IMR-90 (cell line): ENCODE measurements at regions not wholly inside any gene's neighbourhood (a gene's known extent, or its start where the extent isn't known, plus 50 kb on each side); places are given as distances from the start of the nearest gene placed in this dataset.

ENCODE experiments used
- ATAC-seq: fragments of 200-7000 bp; cut with Tn5 transposase; 2 replicates; pipeline ENCODE4 v1.9.1; 2020; ENCODE audit warnings: low read depth, mild to moderate bottlenecking, moderate library complexity
- BruUV-seq: library from RNA; stranded (reverse); fragments of 400-500 nt; replicated peaks from 2 replicates; lab custom pipeline; 2021; lab: Mats Ljungman, UMichigan
- CTCF ChIA-PET: fragments of 300-600 bp; formaldehyde crosslinking; extraction: SDS; loops from one replicate; lab custom pipeline; 2021; ENCODE audit warnings: antibody characterized with exemption; lab: Yijun Ruan, JAX
- POLR2A ChIA-PET: fragments of 300-600 bp; sonication (Branson Sonifier 250); formaldehyde crosslinking; loops from one replicate; lab custom pipeline; 2022; ENCODE audit warnings: antibody characterized with exemption; ENCODE audit not compliant: unreplicated experiment; lab: Charles Lee
- DNase-seq: peaks from one replicate; pipeline ENCODE4 v3.0.0; 2013
- H2AFZ ChIP-seq: replicated peaks from 2 replicates; pipeline ENCODE3; 2013; ENCODE audit warnings: low read length, mild to moderate bottlenecking; ENCODE audit not compliant: poor library complexity
- H2AK5ac ChIP-seq: 2 replicates; pipeline ENCODE4 v1.6.1; 2013; ENCODE audit warnings: low read depth, low read length, inconsistent platforms
- H2AK9ac ChIP-seq: replicated peaks from 2 replicates; pipeline ENCODE3; 2013; ENCODE audit warnings: mild to moderate bottlenecking, low read depth, low read length, moderate library complexity; ENCODE audit not compliant: poor library complexity
- H2BK120ac ChIP-seq: 2 replicates; pipeline ENCODE4 v1.6.1; 2013; ENCODE audit warnings: low read depth, low read length, inconsistent platforms
- H2BK15ac ChIP-seq: 3 replicates; pipeline ENCODE4 v1.6.1; 2013; ENCODE audit warnings: low read depth, low read length, inconsistent platforms
- H2BK20ac ChIP-seq: 2 replicates; pipeline ENCODE4 v1.6.1; 2013; ENCODE audit warnings: low read depth, mild to moderate bottlenecking, inconsistent platforms, low read length, moderate library complexity
- H2BK5ac ChIP-seq: 2 replicates; pipeline ENCODE4 v1.6.1; 2013; ENCODE audit warnings: mild to moderate bottlenecking, low read depth, low read length, inconsistent platforms; ENCODE audit not compliant: poor library complexity, severe bottlenecking
- H3K14ac ChIP-seq: replicated peaks from 2 replicates; pipeline ENCODE4 v1.6.1; 2013; ENCODE audit warnings: low read depth, low read length, inconsistent platforms
- H3K18ac ChIP-seq: 2 replicates; pipeline ENCODE4 v1.6.1; 2013; ENCODE audit warnings: low read depth, low read length, control low read depth
- H3K23ac ChIP-seq: 2 replicates; pipeline ENCODE4 v1.6.1; 2013; ENCODE audit warnings: low read depth, low read length, inconsistent platforms
- H3K27ac ChIP-seq: 2 replicates; pipeline ENCODE4 v1.5.1; 2013; ENCODE audit warnings: mild to moderate bottlenecking, control low read depth, low read length; ENCODE audit not compliant: insufficient read depth
- H3K27me3 ChIP-seq: 2 replicates; pipeline ENCODE4 v1.6.1; 2013; ENCODE audit warnings: low read length; ENCODE audit not compliant: control insufficient read depth, insufficient read depth
- H3K36me3 ChIP-seq: 2 replicates; pipeline ENCODE4 v1.6.1; 2013; ENCODE audit warnings: low read length, mixed read lengths; ENCODE audit not compliant: control insufficient read depth, insufficient read depth
- H3K4ac ChIP-seq: 2 replicates; pipeline ENCODE4 v1.6.1; 2013; ENCODE audit warnings: low read depth, low read length, inconsistent platforms
- H3K4me1 ChIP-seq: 2 replicates; pipeline ENCODE4 v1.6.1; 2013; ENCODE audit warnings: low read length, mixed read lengths; ENCODE audit not compliant: control insufficient read depth, insufficient read depth
- H3K4me2 ChIP-seq: 2 replicates; pipeline ENCODE4 v1.6.1; 2013; ENCODE audit warnings: low read depth, mild to moderate bottlenecking, control low read depth, low read length, moderate library complexity
- H3K4me3 ChIP-seq: 2 replicates; pipeline ENCODE4 v1.5.1; 2013; ENCODE audit warnings: low read depth, mild to moderate bottlenecking, control low read depth, low read length, moderate library complexity; ENCODE audit not compliant: insufficient read depth
- H3K56ac ChIP-seq: 2 replicates; pipeline ENCODE4 v1.6.1; 2013; ENCODE audit warnings: low read length, inconsistent platforms; ENCODE audit not compliant: insufficient read depth; ENCODE audit errors: extremely low read depth
- H3K79me1 ChIP-seq, 2 experiments: 2 replicates each; pipeline ENCODE4 v1.6.1; 2013; ENCODE audit warnings: low read length in 2 of 2, inconsistent platforms in 1 of 2, low read depth in 1 of 2
- H3K9ac ChIP-seq: 2 replicates; pipeline ENCODE4 v1.6.1; 2013; ENCODE audit warnings: low read depth, low read length, control low read depth
- H3K9me1 ChIP-seq: 2 replicates; pipeline ENCODE4 v1.6.1; 2013; ENCODE audit warnings: low read length, inconsistent platforms; ENCODE audit not compliant: insufficient read depth
- H3K9me3 ChIP-seq: 2 replicates; pipeline ENCODE4 v1.6.1; 2013; ENCODE audit warnings: low read length; ENCODE audit not compliant: control insufficient read depth, insufficient read depth
- H4K20me1 ChIP-seq: 2 replicates; pipeline ENCODE4 v1.6.1; 2013; ENCODE audit warnings: low read length, inconsistent platforms; ENCODE audit not compliant: insufficient read depth
- H4K5ac ChIP-seq: 2 replicates; pipeline ENCODE4 v1.6.1; 2013; ENCODE audit warnings: mild to moderate bottlenecking, low read depth, low read length, control low read depth
- H4K8ac ChIP-seq, 2 experiments: 2 replicates each; pipeline ENCODE4 v1.6.1; 2013; ENCODE audit warnings: low read depth in 2 of 2, low read length in 2 of 2, control low read depth in 1 of 2, inconsistent platforms in 1 of 2
- H4K91ac ChIP-seq: 2 replicates; pipeline ENCODE4 v1.6.1; 2013; ENCODE audit warnings: low read depth, low read length, inconsistent platforms; ENCODE audit not compliant: insufficient read depth
- BHLHE40 ChIP-seq: fragments of 150-350 bp; IDR thresholded peaks from 2 replicates; pipeline ENCODE4 v1.6.1; 2016; ENCODE audit warnings: mild to moderate bottlenecking, low read depth, low read length
- CEBPB ChIP-seq: IDR thresholded peaks from 2 replicates; pipeline ENCODE4 v1.6.1; 2012; ENCODE audit warnings: low read depth, low read length, improper control_type of control experiment
- CHD1 ChIP-seq: IDR thresholded peaks from 2 replicates; pipeline ENCODE4 v1.6.1; 2012; ENCODE audit warnings: low read depth, low read length, improper control_type of control experiment
- FOS ChIP-seq: fragments of 150-350 bp; IDR thresholded peaks from 2 replicates; pipeline ENCODE4 v1.6.1; 2016; ENCODE audit warnings: low read depth, low read length
- MAZ ChIP-seq: IDR thresholded peaks from 2 replicates; pipeline ENCODE4 v1.6.1; 2012; ENCODE audit warnings: low read depth, mild to moderate bottlenecking, low read length, improper control_type of control experiment, moderate library complexity, borderline replicate concordance
- MXI1 ChIP-seq: IDR thresholded peaks from 2 replicates; pipeline ENCODE4 v1.6.1; 2012; ENCODE audit warnings: low read depth, mild to moderate bottlenecking, low read length, moderate library complexity, borderline replicate concordance
- NFE2L2 ChIP-seq: fragments of 150-350 bp; IDR thresholded peaks from 2 replicates; pipeline ENCODE4 v1.6.1; 2016; ENCODE audit warnings: low read depth, mild to moderate bottlenecking, low read length
- POLR2A ChIP-seq: IDR thresholded peaks from 2 replicates; pipeline ENCODE4 v1.6.1; 2012; ENCODE audit warnings: mild to moderate bottlenecking, low read depth, low read length
- RAD21 ChIP-seq: IDR thresholded peaks from 2 replicates; pipeline ENCODE4 v1.6.1; 2012; ENCODE audit warnings: low read length, improper control_type of control experiment
- RCOR1 ChIP-seq: IDR thresholded peaks from 2 replicates; pipeline ENCODE4 v1.6.1; 2012; ENCODE audit warnings: mild to moderate bottlenecking, low read length, improper control_type of control experiment; ENCODE audit not compliant: insufficient replicate concordance
- USF2 ChIP-seq: fragments of 150-350 bp; IDR thresholded peaks from 2 replicates; pipeline ENCODE4 v1.6.1; 2017; ENCODE audit warnings: mild to moderate bottlenecking, antibody characterized with exemption, low read length, low read depth
- WGBS, 2 experiments: methylation state at CpG; one replicate each; pipeline versions ENCODE4 v1.1.5 to v1.1.7; 2013; ENCODE audit warnings: missing lambda C conversion rate in 2 of 2; ENCODE audit not compliant: insufficient read length in 1 of 2; ENCODE audit errors: extremely low coverage in 2 of 2; 5-methylcytosine and 5-hydroxymethylcytosine counted together
- dilution Hi-C: fragments of 300-500 bp; cut with HindIII; formaldehyde crosslinking; loops from one replicate; pipeline ENCODE4 v1.14.3; 2018; ENCODE audit warnings: low sequenced_read_pairs; ENCODE audit not compliant: unreplicated experiment
- in situ Hi-C: fragments of 300-500 bp; cut with MboI; formaldehyde crosslinking; loops from 3 replicates; pipeline ENCODE4 v1.14.3; 2019; ENCODE audit warnings: low sequenced_read_pairs, inconsistent platforms, mixed read lengths
- intact Hi-C: fragments of 100-400 bp; cut with micrococcal nuclease; formaldehyde crosslinking; loops from 2 replicates; pipeline ENCODE4 v1.10.0; 2022

DNA sequence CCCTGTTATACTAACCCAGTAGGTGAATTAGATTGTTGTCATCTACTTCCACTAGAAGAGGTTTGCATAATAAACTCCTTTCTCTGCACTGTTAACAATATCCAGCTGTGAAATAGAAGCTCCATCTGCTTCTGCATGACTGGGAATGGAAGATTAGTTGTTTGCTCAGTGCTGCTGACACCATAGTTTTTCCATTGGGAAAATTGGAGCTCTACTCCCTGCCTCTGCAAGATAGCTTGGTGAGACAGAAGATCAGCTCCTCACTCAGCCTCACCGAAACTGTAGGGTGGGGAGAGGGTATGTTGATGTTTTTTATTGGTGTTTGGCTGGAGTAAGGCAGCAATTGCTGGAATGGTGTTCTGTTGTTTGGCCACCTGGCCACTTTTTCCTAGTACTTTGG lies 331.6 kb upstream of the ADAMTS5 start:
- CTCF ChIA-PET: interaction anchor here (1.5 kb wide), 1 partner anchor 85 kb away, joined by 4 read pairs; no protein-coding TSS in a partner anchor
- intact Hi-C loops: no loop called here

More for the DNA sequence above, 331.6 kb upstream of the ADAMTS5 start:
- WGBS, 2 experiments: no CpG with 5 or more reads among the region's 1 CpG
- Histone ChIP-seq H3K4me2 (no peak overlapping the region), H2AFZ (no peak overlapping the region), H4K20me1 (no peaks in the 10 kb centered on the region), H3K23ac (0 out of 2 replicates have a peak overlapping the region, but pooled peaks have one; percentile 35), H3K4ac (peak overlapping the region; percentile 69), H3K79me1 (no peaks in the 10 kb centered on the region), H3K18ac (peak overlapping the region; percentile 98), H2AK9ac (no peak overlapping the region), H2BK5ac (peak overlapping the region; percentile 21), H2BK120ac (peak overlapping the region; percentile 59), H2BK15ac (peak overlapping the region; percentile 72; the same call in 1 of the 3 replicates), H3K4me1 (peaks cover 12% of the 10 kb centered on the region), H3K14ac (no peak overlapping the region; the same call in 1 of the 2 replicates), H4K91ac (peak overlapping the region; percentile 50; the same call in 1 of the 2 replicates), H2AK5ac (peak overlapping the region; percentile 88; the same call in 1 of the 2 replicates), H3K9ac (no peak overlapping the region), H2BK20ac (peak overlapping the region; percentile 57), H4K5ac (peak overlapping the region; percentile 93), H3K9me1 (peaks cover 3% of the 10 kb centered on the region; the same call in 1 of the 2 replicates), H3K27ac (peak overlapping the region; percentile 66; the same call in 1 of the 2 replicates), H3K56ac (no peak overlapping the region), H3K9me3 (no peaks in the 10 kb centered on the region; the same call in 1 of the 2 replicates), H3K27me3 (no peaks in the 10 kb centered on the region), H3K4me3 (no peak overlapping the region), H4K8ac (peak overlapping the region in 1 of 2 experiments; percentile 42; a peak in 1 of 4 replicates), H3K36me3 (no peaks in the 10 kb centered on the region)
- TF ChIP-seq FOS (no peak), CHD1 (no peak), CEBPB (no peak), BHLHE40 (no peak), RAD21 (no peak), RCOR1 (no peak), USF2 (no peak), MAZ (no peak), POLR2A (no peak), MXI1 (no peak), NFE2L2 (no peak)
- ATAC-seq (no peak), DNase-seq (no peak)
- in situ Hi-C loops: no loop called here
- no TSS peak for BruUV-seq
- dilution Hi-C loops: no loop called here
- POLR2A ChIA-PET: no interaction called here
